ENCODE measurements at regions not wholly inside any gene's neighbourhood (a gene's known extent, or its start where the extent isn't known, plus 50 kb on each side); places are given as distances from the start of the nearest gene placed in this dataset.

GRCh38 chr2:139885921-139886498, 1105.8 kb upstream of the NXPH2 start:
- ATAC-seq: no peak
- Mint-ChIP-seq H3K27ac (no peak overlapping the region), H3K9me3 (peaks cover 23% of the 10 kb centered on the region), H3K27me3 (no peaks in the 10 kb centered on the region), H3K36me3 (peaks cover 6% of the 10 kb centered on the region), H3K4me3 (no peak overlapping the region), H3K4me1 (ENCODE audit: low read depth in 2 of 2) (no peaks in the 10 kb centered on the region)
- no peak for DNase-seq (ENCODE audit: low spot score)

- no peak overlapping the region for H3K27ac Mint-ChIP-seq
- H3K9me3 Mint-ChIP-seq: peaks cover 6% of the 10 kb centered on the region
- H3K27me3 Mint-ChIP-seq: no peaks in the 10 kb centered on the region
- no peaks in the 10 kb centered on the region for H3K4me1 Mint-ChIP-seq (ENCODE audit: low read depth in 2 of 2)
- H3K36me3 Mint-ChIP-seq: no peaks in the 10 kb centered on the region
- ATAC-seq (no peak), DNase-seq (ENCODE audit: low spot score) (no peak)
- H3K4me3 Mint-ChIP-seq: no peak overlapping the region
Observed at GRCh38 chr2:139876964-139877363, 1096.8 kb upstream of the NXPH2 start.

- ATAC-seq: no peak
- H3K9me3 Mint-ChIP-seq: peaks cover 6% of the 10 kb centered on the region
- no peaks in the 10 kb centered on the region for H3K36me3 Mint-ChIP-seq
- DNase-seq (ENCODE audit: low spot score): no peak
- no peaks in the 10 kb centered on the region for H3K27me3 Mint-ChIP-seq
- no peak overlapping the region for H3K27ac Mint-ChIP-seq
- no peaks in the 10 kb centered on the region for H3K4me1 Mint-ChIP-seq (ENCODE audit: low read depth in 2 of 2)
- no peak overlapping the region for H3K4me3 Mint-ChIP-seq
Observed at GRCh38 chr2:139876321-139876720, 1096.1 kb upstream of the NXPH2 start.

GRCh38 chr2:139872503-139872902, 1092.3 kb upstream of the NXPH2 start:
- DNase-seq (ENCODE audit: low spot score): no peak
- Mint-ChIP-seq H3K36me3 (no peaks in the 10 kb centered on the region), H3K4me1 (ENCODE audit: low read depth in 2 of 2) (no peaks in the 10 kb centered on the region), H3K4me3 (no peak overlapping the region), H3K9me3 (peaks cover 7% of the 10 kb centered on the region), H3K27me3 (no peaks in the 10 kb centered on the region), H3K27ac (no peak overlapping the region)
- ATAC-seq: no peak

- Mint-ChIP-seq H3K27ac (no peak overlapping the region), H3K27me3 (no peaks in the 10 kb centered on the region), H3K36me3 (no peaks in the 10 kb centered on the region), H3K4me3 (no peak overlapping the region), H3K9me3 (peaks cover 11% of the 10 kb centered on the region), H3K4me1 (ENCODE audit: low read depth in 2 of 2) (no peaks in the 10 kb centered on the region)
- DNase-seq (ENCODE audit: low spot score): no peak
- no peak for ATAC-seq
Observed at GRCh38 chr2:139872032-139872431, 1091.8 kb upstream of the NXPH2 start.

GRCh38 chr2:139867601-139868226, 1087.5 kb upstream of the NXPH2 start:
- H3K4me1 Mint-ChIP-seq (ENCODE audit: low read depth in 2 of 2): no peaks in the 10 kb centered on the region
- H3K36me3 Mint-ChIP-seq: no peaks in the 10 kb centered on the region
- DNase-seq (ENCODE audit: low spot score) (no peak), ATAC-seq (no peak)
- no peak overlapping the region for H3K4me3 Mint-ChIP-seq
- H3K27me3 Mint-ChIP-seq: no peaks in the 10 kb centered on the region
- no peak overlapping the region for H3K27ac Mint-ChIP-seq
- H3K9me3 Mint-ChIP-seq: peaks cover 14% of the 10 kb centered on the region

GRCh38 chr2:139864821-139865302, 1084.7 kb upstream of the NXPH2 start:
- Mint-ChIP-seq H3K27me3 (no peaks in the 10 kb centered on the region), H3K9me3 (peaks cover 15% of the 10 kb centered on the region), H3K36me3 (no peaks in the 10 kb centered on the region), H3K27ac (no peak overlapping the region), H3K4me1 (ENCODE audit: low read depth in 2 of 2) (no peaks in the 10 kb centered on the region), H3K4me3 (no peak overlapping the region)
- no peak for ATAC-seq
- no peak for DNase-seq (ENCODE audit: low spot score)

GRCh38 chr2:139854769-139855483, 1074.7 kb upstream of the NXPH2 start:
- no peak for DNase-seq (ENCODE audit: low spot score)
- H3K4me1 Mint-ChIP-seq (ENCODE audit: low read depth in 2 of 2): no peaks in the 10 kb centered on the region
- ATAC-seq: no peak
- H3K36me3 Mint-ChIP-seq: no peaks in the 10 kb centered on the region
- H3K4me3 Mint-ChIP-seq: no peak overlapping the region
- peaks cover 10% of the 10 kb centered on the region for H3K9me3 Mint-ChIP-seq
- H3K27ac Mint-ChIP-seq: no peak overlapping the region
- H3K27me3 Mint-ChIP-seq: no peaks in the 10 kb centered on the region

- no peaks in the 10 kb centered on the region for H3K36me3 Mint-ChIP-seq
- no peak overlapping the region for H3K4me3 Mint-ChIP-seq
- no peaks in the 10 kb centered on the region for H3K27me3 Mint-ChIP-seq
- ATAC-seq: no peak
- peaks cover 7% of the 10 kb centered on the region for H3K9me3 Mint-ChIP-seq
- H3K4me1 Mint-ChIP-seq (ENCODE audit: low read depth in 2 of 2): no peaks in the 10 kb centered on the region
- no peak for DNase-seq (ENCODE audit: low spot score)
- H3K27ac Mint-ChIP-seq: no peak overlapping the region
Observed at GRCh38 chr2:139850254-139850890, 1070.2 kb upstream of the NXPH2 start.

- no peak for ATAC-seq
- Mint-ChIP-seq H3K27me3 (no peaks in the 10 kb centered on the region), H3K4me1 (ENCODE audit: low read depth in 2 of 2) (no peaks in the 10 kb centered on the region), H3K27ac (no peak overlapping the region), H3K9me3 (peaks cover 26% of the 10 kb centered on the region), H3K36me3 (peaks cover 8% of the 10 kb centered on the region), H3K4me3 (no peak overlapping the region)
- no peak for DNase-seq (ENCODE audit: low spot score)
Observed at GRCh38 chr2:139836769-139837168, 1056.6 kb upstream of the NXPH2 start.

- H3K27me3 Mint-ChIP-seq: no peaks in the 10 kb centered on the region
- peaks cover 19% of the 10 kb centered on the region for H3K9me3 Mint-ChIP-seq
- ATAC-seq (no peak), DNase-seq (ENCODE audit: low spot score) (no peak)
- peaks cover 8% of the 10 kb centered on the region for H3K36me3 Mint-ChIP-seq
- no peaks in the 10 kb centered on the region for H3K4me1 Mint-ChIP-seq (ENCODE audit: low read depth in 2 of 2)
- H3K27ac Mint-ChIP-seq: no peak overlapping the region
- no peak overlapping the region for H3K4me3 Mint-ChIP-seq
Observed at GRCh38 chr2:139835101-139835500, 1054.9 kb upstream of the NXPH2 start.

- Mint-ChIP-seq H3K4me1 (ENCODE audit: low read depth in 2 of 2) (no peaks in the 10 kb centered on the region), H3K9me3 (peaks cover 1% of the 10 kb centered on the region), H3K4me3 (no peak overlapping the region), H3K36me3 (no peaks in the 10 kb centered on the region), H3K27me3 (no peaks in the 10 kb centered on the region), H3K27ac (no peak overlapping the region)
- ATAC-seq (no peak), DNase-seq (ENCODE audit: low spot score) (no peak)
Observed at GRCh38 chr2:139828011-139828410, 1047.8 kb upstream of the NXPH2 start.

- H3K4me3 Mint-ChIP-seq: no peak overlapping the region
- no peak overlapping the region for H3K27ac Mint-ChIP-seq
- H3K36me3 Mint-ChIP-seq: peaks cover 6% of the 10 kb centered on the region
- peaks cover 5% of the 10 kb centered on the region for H3K9me3 Mint-ChIP-seq
- no peak for ATAC-seq
- H3K4me1 Mint-ChIP-seq (ENCODE audit: low read depth in 2 of 2): no peaks in the 10 kb centered on the region
- H3K27me3 Mint-ChIP-seq: no peaks in the 10 kb centered on the region
- no peak for DNase-seq (ENCODE audit: low spot score)
Observed at GRCh38 chr2:139825726-139826125, 1045.5 kb upstream of the NXPH2 start.

GRCh38 chr2:139819273-139819796, 1039.1 kb upstream of the NXPH2 start:
- no peak for DNase-seq (ENCODE audit: low spot score)
- Mint-ChIP-seq H3K4me3 (no peak overlapping the region), H3K4me1 (ENCODE audit: low read depth in 2 of 2) (no peaks in the 10 kb centered on the region), H3K9me3 (peaks cover 13% of the 10 kb centered on the region), H3K27me3 (no peaks in the 10 kb centered on the region), H3K36me3 (peaks cover 6% of the 10 kb centered on the region), H3K27ac (no peak overlapping the region)
- no peak for ATAC-seq
